Skeletal muscle tissue (tissue), 3 donors: ENCODE measurements at regions not wholly inside any gene's neighbourhood (a gene's known extent, or its start where the extent isn't known, plus 50 kb on each side); places are given as distances from the start of the nearest gene placed in this dataset.
"Not testable (repeated sequence)": the region's sequence is repeated elsewhere in the genome, so short reads cannot be mapped to it uniquely, and the experiment has no call there.

Experiments used
- H3K27ac ChIP-seq: one replicate; pipeline ENCODE4 v1.7.0; 2013; ENCODE audit warnings: mild to moderate bottlenecking, low read depth, low read length, inconsistent platforms
- H3K27me3 ChIP-seq, 3 donors: one replicate each; pipeline ENCODE4 v1.7.0; 2013; ENCODE audit warnings: low read length in 3 of 3; ENCODE audit not compliant: control insufficient read depth in 3 of 3, insufficient read depth in 3 of 3
- H3K36me3 ChIP-seq, 3 donors: one replicate each; pipeline ENCODE4 v1.7.0; 2013; ENCODE audit warnings: low read length in 3 of 3; ENCODE audit not compliant: control insufficient read depth in 3 of 3, insufficient read depth in 3 of 3
- H3K4me1 ChIP-seq, 3 donors: one replicate each; pipeline ENCODE4 v1.7.0; 2013; ENCODE audit warnings: low read length in 3 of 3, mild to moderate bottlenecking in 3 of 3; ENCODE audit not compliant: control insufficient read depth in 3 of 3, insufficient read depth in 3 of 3
- H3K4me3 ChIP-seq, 3 donors: one replicate each; pipeline ENCODE4 v1.7.0; 2013; ENCODE audit warnings: low read length in 3 of 3
- H3K9ac ChIP-seq, 3 donors: one replicate each; pipeline ENCODE4 v1.7.0; 2013; ENCODE audit warnings: low read length in 3 of 3, mild to moderate bottlenecking in 3 of 3, moderate library complexity in 2 of 3, low read depth in 1 of 3
- H3K9me3 ChIP-seq, 3 donors: one replicate each; pipeline ENCODE4 v1.7.0; 2013; ENCODE audit warnings: low read length in 3 of 3; ENCODE audit not compliant: control insufficient read depth in 3 of 3
- donor health status: Osteomylitis.

DNA sequence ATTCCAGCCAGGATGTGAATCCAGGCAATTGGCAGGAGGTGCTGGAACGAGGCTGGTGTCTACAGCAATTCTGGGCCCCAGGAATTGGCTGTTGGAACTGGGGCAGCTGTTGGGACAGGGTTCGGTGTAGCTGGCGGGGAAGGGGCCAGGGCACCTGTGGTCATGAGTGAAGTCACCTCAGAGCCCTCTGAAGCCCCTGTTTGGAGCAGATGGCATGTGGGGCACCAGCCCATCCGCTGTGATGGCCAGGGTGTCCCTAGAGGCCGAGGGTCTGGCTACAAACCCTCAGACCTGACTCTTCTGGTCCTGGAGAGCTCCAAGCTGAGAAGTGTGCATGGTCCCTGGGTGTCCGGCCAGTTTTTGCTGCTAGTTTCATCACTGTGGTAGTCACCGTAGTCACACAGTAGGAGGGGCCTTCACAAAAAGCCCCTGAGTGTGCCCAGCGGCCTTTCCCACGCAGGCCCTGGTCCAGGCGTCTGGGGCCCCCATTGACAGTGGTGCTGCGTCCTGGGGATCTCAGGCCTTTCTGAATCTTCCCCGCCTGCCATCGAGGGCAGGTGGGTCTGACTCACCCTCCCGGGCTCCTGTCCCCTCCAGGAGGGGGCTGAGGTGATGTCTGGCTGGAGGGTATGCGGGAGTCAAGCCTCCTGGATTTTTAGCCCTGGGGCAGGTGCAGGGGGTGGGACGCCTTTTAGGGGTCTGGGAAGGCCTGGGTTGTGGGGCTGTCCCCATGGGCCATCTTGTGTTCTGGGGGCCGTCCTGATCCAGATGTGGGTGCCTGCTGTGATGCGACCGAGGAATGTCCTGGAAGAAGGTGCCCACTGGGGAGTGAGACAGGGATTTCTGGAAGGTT, 368.0 kb downstream of the TMEM121 start:
- Histone ChIP-seq H3K27ac (no peak overlapping the region), H3K4me1 (no peaks in the 10 kb centered on the region), H3K4me3 (no peak overlapping the region), H3K9me3 (no peaks in the 10 kb centered on the region), H3K27me3 (no peaks in the 10 kb centered on the region), H3K9ac (no peak overlapping the region), H3K36me3 (no peaks in the 10 kb centered on the region)

DNA sequence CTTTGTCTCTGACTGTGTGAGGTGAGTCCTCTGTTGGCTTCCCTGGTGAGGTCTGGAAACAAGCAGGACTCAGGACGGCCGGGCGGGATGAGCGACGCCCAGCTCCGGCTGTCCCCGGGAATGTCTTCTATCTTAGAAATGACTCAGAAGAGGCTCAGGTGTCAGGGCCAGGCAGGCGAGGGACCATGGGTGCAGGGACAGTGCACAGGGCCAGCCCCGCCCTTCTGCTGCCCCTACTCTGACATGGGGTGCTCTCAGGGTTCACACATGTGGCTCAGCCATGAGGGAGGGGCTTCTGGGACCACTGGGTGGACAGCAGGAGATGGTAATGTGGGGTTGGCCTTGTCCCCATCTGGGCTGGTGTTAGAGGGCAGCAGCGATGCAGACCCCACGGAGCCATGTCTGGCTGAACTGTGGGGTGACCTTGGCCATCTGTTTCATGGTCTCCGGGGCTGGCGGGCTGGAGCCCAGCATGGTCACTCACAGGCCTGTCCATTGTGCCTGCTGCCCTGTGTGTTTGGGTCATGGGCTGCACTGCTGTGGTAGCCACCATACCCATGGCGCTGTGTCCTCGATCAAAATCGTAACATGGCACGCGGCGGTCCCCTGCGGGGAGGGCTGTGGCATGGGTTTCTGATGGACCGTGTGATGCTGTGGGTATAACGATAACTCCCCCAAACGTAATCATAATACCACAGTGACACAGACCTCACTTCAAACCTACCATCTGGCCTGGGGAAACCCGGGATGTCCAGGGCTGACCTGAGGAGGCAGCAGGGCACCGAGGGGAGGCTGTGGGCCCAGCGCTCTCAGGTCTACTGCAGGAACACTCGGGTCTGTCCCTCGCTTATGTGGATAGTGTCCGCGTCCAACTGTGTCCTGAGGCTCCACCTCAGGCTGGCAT, 368.8 kb downstream of the TMEM121 start:
- Histone ChIP-seq H3K4me3 (no peak overlapping the region), H3K27ac (no peak overlapping the region), H3K4me1 (no peaks in the 10 kb centered on the region), H3K9ac (no peak overlapping the region), H3K9me3 (no peaks in the 10 kb centered on the region), H3K36me3 (no peaks in the 10 kb centered on the region), H3K27me3 (no peaks in the 10 kb centered on the region)

DNA sequence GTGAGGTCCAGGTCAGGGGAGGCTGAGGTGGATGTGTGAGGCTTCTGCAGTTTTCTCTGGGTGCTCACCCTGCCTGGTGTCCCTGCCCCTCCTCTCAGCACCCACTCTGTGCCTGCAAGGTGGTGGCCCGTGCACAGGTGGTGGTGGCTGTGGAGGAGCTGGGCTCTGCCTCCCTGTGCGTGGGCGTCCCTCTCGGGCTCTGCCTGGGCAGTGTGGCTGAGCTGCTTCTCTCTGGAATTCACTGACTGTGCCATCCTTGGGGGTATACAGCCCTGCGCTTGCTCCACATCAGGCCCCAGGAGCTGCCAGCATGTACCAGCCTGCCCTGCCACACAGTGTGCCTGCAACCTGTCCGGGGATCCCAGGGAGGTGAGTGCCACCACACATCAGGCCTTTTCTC, 369.8 kb downstream of the TMEM121 start:
- H3K27me3 ChIP-seq, H3K9ac ChIP-seq, H3K4me1 ChIP-seq, H3K36me3 ChIP-seq, H3K27ac ChIP-seq, H3K9me3 ChIP-seq, H3K4me3 ChIP-seq: not testable (repeated sequence)

DNA sequence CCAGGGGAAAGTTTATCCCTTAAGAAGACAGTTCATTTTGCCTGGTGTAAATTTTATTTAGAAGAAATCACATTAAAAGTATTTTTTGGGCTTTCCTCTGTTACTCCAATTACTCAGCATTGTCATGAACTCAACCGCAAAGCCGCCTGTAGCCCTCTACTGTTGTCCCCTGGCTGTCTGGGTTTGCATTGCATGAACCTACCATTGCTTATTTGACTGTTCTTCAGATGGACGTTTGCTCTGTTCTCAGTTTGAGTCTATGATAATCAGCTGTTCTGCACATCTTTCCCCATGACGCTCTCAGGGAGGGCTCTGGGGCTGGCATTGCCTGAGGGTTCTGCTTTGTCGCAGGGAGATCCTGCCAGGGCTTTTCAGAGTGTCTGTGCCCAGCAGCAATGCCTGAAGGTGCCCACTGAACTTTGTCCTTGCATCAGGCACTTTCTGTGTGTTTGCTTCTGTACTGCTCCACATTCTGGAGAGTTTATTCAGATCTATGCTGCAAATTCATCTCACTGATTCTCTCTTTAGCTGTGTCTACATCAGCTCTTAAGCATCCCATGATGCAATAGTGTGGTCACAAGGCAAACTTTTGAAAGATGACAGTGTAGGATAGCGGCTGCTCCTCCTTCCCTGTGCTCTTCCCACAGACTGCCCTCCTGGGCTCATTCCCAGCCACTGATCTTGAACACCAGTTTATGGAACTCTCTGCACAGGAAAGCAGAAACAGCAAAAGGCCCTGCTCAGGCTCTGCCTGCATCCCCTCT, 370.8 kb downstream of the TMEM121 start:
- not testable (repeated sequence) for H3K9ac ChIP-seq, H3K36me3 ChIP-seq, H3K4me1 ChIP-seq, H3K27ac ChIP-seq, H3K4me3 ChIP-seq, H3K27me3 ChIP-seq, H3K9me3 ChIP-seq

DNA sequence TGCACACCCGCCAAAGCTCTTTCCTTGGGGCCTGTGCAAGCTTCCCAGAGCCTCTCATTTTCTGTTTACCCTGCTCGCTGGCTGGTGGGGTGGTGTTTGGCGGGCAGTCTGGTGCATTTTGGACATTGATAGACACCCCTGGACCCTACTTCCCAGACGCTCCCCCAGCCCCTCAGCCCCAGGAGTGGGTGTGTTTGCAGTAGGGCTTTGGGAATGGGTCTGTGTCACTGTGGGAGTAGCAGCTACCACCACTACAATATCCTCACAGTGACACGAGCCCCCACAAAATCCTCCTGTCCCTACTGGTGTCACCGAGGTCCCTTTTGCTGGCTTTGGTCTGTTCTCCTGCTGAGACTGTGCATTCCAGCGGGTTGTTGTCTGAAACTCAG, 371.3 kb downstream of the TMEM121 start:
- Histone ChIP-seq H3K9me3 (no peaks in the 10 kb centered on the region), H3K9ac (no peak overlapping the region), H3K36me3 (no peaks in the 10 kb centered on the region)

DNA sequence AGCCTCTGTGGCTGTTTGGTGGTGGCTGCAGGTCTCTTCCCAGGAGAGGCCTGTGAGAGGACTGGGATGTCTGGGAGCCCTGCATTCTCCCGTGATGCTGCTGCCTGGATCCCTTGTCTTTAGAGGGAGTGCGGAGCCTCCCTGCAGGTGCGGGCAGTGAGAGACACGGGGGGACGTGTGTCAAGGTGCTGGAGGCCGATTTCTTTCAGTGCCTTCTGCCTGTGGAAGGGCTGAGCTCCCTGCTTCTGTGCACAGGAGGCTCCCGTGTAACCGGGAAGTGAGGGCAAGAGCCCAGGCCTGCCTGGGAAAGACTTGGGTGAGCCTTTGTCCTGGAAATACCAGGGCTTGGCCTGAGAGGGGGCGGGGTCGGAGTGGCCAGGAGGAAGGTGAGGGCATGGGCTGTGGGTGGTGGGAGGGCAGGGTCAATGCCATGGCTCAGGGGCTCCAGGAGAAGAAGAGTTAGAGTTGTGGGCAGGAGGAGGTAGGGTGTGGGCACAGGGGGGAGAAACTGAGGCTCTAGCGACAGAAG, 372.2 kb downstream of the TMEM121 start:
- Histone ChIP-seq H3K9me3 (no peaks in the 10 kb centered on the region), H3K27me3 (no peaks in the 10 kb centered on the region), H3K36me3 (no peaks in the 10 kb centered on the region), H3K4me1 (no peaks in the 10 kb centered on the region), H3K4me3 (no peak overlapping the region), H3K9ac (no peak overlapping the region), H3K27ac (no peak overlapping the region)

More for the DNA sequence above, 371.3 kb downstream of the TMEM121 start:
- no peaks in the 10 kb centered on the region for H3K4me1 ChIP-seq
- no peak overlapping the region for H3K27ac ChIP-seq
- H3K27me3 ChIP-seq, result no peaks in the 10 kb centered on the region
- H3K4me3 ChIP-seq, result no peak overlapping the region

DNA sequence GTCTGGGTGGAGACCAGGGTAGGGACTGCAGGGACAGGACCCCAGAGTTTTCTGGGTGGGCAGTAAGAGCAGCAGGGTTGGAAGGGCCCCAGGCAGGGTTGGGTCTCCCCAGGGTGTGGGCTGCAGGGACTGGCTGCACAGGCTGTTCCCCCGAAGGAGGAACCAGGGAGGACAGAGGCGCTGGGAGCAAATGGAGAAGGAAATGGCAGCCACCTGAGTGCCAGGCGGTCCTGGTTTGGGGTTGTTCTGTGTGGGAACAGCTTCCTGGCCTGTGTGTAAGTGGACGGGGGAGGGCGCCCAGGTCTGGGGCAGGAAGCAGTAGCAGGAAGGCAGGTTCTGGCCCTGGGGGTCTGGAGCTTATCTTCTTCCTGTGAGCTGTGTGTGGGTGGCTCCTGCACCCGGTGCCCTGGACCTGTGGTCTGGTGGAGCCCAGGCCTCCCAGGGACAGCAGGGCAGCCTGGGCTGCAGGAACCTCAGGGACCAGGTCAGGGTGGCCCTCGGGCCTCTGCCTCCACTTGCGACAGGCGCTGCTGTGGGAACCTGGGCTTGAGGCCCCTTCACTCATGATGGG, 372.8 kb downstream of the TMEM121 start:
- no peak overlapping the region for H3K9ac ChIP-seq
- H3K27me3 ChIP-seq, result no peaks in the 10 kb centered on the region
- no peak overlapping the region for H3K4me3 ChIP-seq
- H3K9me3 ChIP-seq, result no peaks in the 10 kb centered on the region
- no peaks in the 10 kb centered on the region for H3K36me3 ChIP-seq
- no peak overlapping the region for H3K27ac ChIP-seq
- H3K4me1 ChIP-seq, result no peaks in the 10 kb centered on the region

DNA sequence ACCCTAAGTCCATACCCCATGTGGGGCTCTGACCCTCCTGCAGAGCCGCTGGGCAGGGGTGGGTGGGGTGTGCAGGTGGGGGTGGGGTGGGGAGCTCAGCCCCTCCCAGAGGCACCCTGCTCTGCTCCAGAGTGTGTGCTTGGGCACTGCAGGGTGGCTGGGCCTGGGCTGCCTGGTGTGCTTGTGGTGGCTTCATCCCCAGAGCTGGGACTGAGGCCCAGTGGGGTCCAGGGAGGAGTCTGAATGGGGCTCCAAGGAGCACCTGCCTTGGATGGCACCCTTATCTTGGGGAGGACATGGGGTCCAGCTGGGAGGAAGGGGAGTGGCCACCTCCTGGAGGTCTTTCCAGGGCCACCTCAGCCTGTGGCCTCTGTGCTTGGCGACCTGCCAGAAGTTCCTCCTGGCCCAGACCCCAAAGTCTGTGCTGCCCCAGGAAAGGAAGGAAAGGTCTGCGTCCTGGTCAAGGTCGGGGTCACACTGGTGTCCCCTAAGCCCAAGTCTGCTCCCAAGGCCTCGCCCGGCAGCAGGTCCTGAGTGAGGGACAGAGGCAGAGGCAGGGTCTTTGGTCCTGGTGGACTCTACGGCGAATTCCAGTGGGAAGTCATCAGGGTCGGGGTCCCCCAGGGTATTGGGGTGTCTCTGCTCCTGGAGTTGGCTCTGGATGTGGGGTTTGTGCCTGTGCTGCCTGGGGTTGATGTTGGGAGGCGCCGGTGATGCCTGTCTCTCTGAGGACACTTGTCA, 373.4 kb downstream of the TMEM121 start:
- Histone ChIP-seq H3K27me3 (no peaks in the 10 kb centered on the region), H3K9ac (no peak overlapping the region), H3K9me3 (no peaks in the 10 kb centered on the region), H3K4me3 (no peak overlapping the region), H3K36me3 (no peaks in the 10 kb centered on the region), H3K4me1 (no peaks in the 10 kb centered on the region), H3K27ac (no peak overlapping the region)
